H1 (cell line): ENCODE measurements at regions not wholly inside any gene's neighbourhood (a gene's known extent, or its start where the extent isn't known, plus 50 kb on each side); places are given as distances from the start of the nearest gene placed in this dataset.

ENCODE experiments used
- CTCF ChIA-PET: fragments of 300-600 bp; sonication (Branson Sonifier 250); formaldehyde crosslinking; loops from one replicate; lab custom pipeline; 2021; ENCODE audit not compliant: partially characterized antibody; lab: Charles Lee
- POLR2A ChIA-PET: fragments of 300-600 bp; sonication (Branson Sonifier 250); formaldehyde crosslinking; loops from one replicate; lab custom pipeline; 2021; ENCODE audit warnings: inconsistent platforms; ENCODE audit not compliant: partially characterized antibody; lab: Charles Lee
- DNase-seq, 2 experiments: peaks; one replicate each; pipeline versions ENCODE4 v3.0.0 to v3.0.0-alpha.2; 2010 to 2022; ENCODE audit warnings: low spot score in 2 of 2, low read depth in 1 of 2, mixed read lengths in 1 of 2
- FAIRE-seq: peaks from 2 replicates; lab custom pipeline; 2011; peaks lifted over from hg19 to GRCh38; lab: Jason Lieb, UNC
- H2AFZ ChIP-seq: 2 replicates; pipeline ENCODE4 v1.8.1; 2012; ENCODE audit warnings: low read length, inconsistent platforms
- H2AK5ac ChIP-seq: 2 replicates; pipeline ENCODE4 v1.6.1; 2013; ENCODE audit warnings: low read depth, low read length
- H2BK120ac ChIP-seq: replicated peaks from 2 replicates; pipeline ENCODE3; 2013; ENCODE audit warnings: low read depth, low read length, inconsistent platforms
- H2BK12ac ChIP-seq: 2 replicates; pipeline ENCODE4 v1.6.1; 2013; ENCODE audit warnings: low read depth, low read length
- H2BK15ac ChIP-seq: 2 replicates; pipeline ENCODE4 v1.6.1; 2013; ENCODE audit warnings: low read length
- H2BK20ac ChIP-seq: 2 replicates; pipeline ENCODE4 v1.6.1; 2013; ENCODE audit warnings: low read length
- H2BK5ac ChIP-seq: 2 replicates; pipeline ENCODE4 v1.6.1; 2013; ENCODE audit warnings: low read depth, low read length
- H3K14ac ChIP-seq: 2 replicates; pipeline ENCODE4 v1.6.1; 2013; ENCODE audit warnings: inconsistent platforms; ENCODE audit not compliant: insufficient read length
- H3K18ac ChIP-seq: 2 replicates; pipeline ENCODE4 v1.6.1; 2013; ENCODE audit warnings: low read length; ENCODE audit errors: extremely low read depth
- H3K23ac ChIP-seq: 2 replicates; pipeline ENCODE4 v1.6.1; 2013; ENCODE audit warnings: inconsistent platforms; ENCODE audit not compliant: insufficient read length
- H3K23me2 ChIP-seq: 2 replicates; pipeline ENCODE4 v1.6.1; 2013; ENCODE audit warnings: low read depth, low read length
- H3K27ac ChIP-seq: 2 replicates; pipeline ENCODE4 v1.6.1; 2011; ENCODE audit warnings: low read depth, low read length, inconsistent platforms
- H3K27me3 ChIP-seq, 4 experiments: replicated peaks in 1 of 4; 1 replicate in 1 of 4; 2 replicates in 3 of 4; pipeline versions ENCODE4 v1.6.1 to v1.8.1; 2011 to 2013; ENCODE audit warnings: low read length in 3 of 4, mild to moderate bottlenecking in 3 of 4, inconsistent platforms in 2 of 4, mixed read lengths in 2 of 4, moderate library complexity in 1 of 4; ENCODE audit not compliant: control insufficient read depth in 3 of 4, insufficient read depth in 3 of 4; ENCODE audit errors: extremely low read depth in 1 of 4
- H3K36me3 ChIP-seq, 4 experiments: 2 replicates each; pipeline versions ENCODE4 v1.6.1 to v1.8.1; 2011 to 2013; ENCODE audit warnings: mild to moderate bottlenecking in 4 of 4, low read length in 3 of 4, moderate library complexity in 2 of 4, control low read depth in 1 of 4, inconsistent platforms in 1 of 4; ENCODE audit not compliant: insufficient read depth in 4 of 4, control insufficient read depth in 2 of 4
- H3K4ac ChIP-seq: replicated peaks from 2 replicates; pipeline ENCODE3; 2013; ENCODE audit warnings: low read length, low read depth, mixed read lengths, inconsistent platforms; ENCODE audit not compliant: insufficient read length
- H3K4me1 ChIP-seq, 4 experiments: replicated peaks in 1 of 4; 1 replicate in 1 of 4; 2 replicates in 3 of 4; pipeline versions ENCODE4 v1.6.1 to v1.8.1; 2011 to 2013; ENCODE audit warnings: low read length in 3 of 4, inconsistent platforms in 2 of 4, mixed read lengths in 1 of 4; ENCODE audit not compliant: insufficient read depth in 4 of 4, control insufficient read depth in 3 of 4
- H3K4me2 ChIP-seq, 2 experiments: 2 replicates each; pipeline versions ENCODE4 v1.6.1 to v1.8.1; 2011 to 2013; ENCODE audit warnings: low read depth in 2 of 2, low read length in 2 of 2, control low read depth in 1 of 2, inconsistent platforms in 1 of 2, mild to moderate bottlenecking in 1 of 2; ENCODE audit not compliant: insufficient read depth in 1 of 2
- H3K4me3 ChIP-seq, 4 experiments: fragments of 200-600, 300-600 bp in 1 of 4; sonication (generic), shearing (Covaris generic), sonication (Bioruptor Twin) in 1 of 4; 2 replicates each; pipeline versions ENCODE4 v1.5.1 to v1.8.1; 2011 to 2016; ENCODE audit warnings: low read length in 4 of 4, low read depth in 3 of 4, control low read depth in 2 of 4, inconsistent platforms in 2 of 4, mild to moderate bottlenecking in 2 of 4, mixed read lengths in 1 of 4, moderate library complexity in 1 of 4; ENCODE audit not compliant: insufficient read depth in 2 of 4; ENCODE audit errors: extremely low read depth in 1 of 4
- H3K56ac ChIP-seq: replicated peaks from 2 replicates; pipeline ENCODE3; 2013; ENCODE audit warnings: low read depth, mild to moderate bottlenecking, mixed read lengths, low read length, inconsistent platforms; ENCODE audit not compliant: insufficient read length
- H3K79me1 ChIP-seq: 2 replicates; pipeline ENCODE4 v1.6.1; 2013; ENCODE audit warnings: low read depth, low read length, control low read depth
- H3K79me2 ChIP-seq, 2 experiments: 2 replicates each; pipeline versions ENCODE4 v1.6.1 to v1.8.1; 2012 to 2013; ENCODE audit warnings: low read length in 2 of 2, mild to moderate bottlenecking in 2 of 2, inconsistent platforms in 1 of 2; ENCODE audit not compliant: insufficient read depth in 2 of 2, control insufficient read depth in 1 of 2
- H3K9ac ChIP-seq, 4 experiments: replicated peaks in 1 of 4; 1 replicate in 1 of 4; 2 replicates in 3 of 4; pipeline versions ENCODE4 v1.6.1 to v1.8.1; 2011 to 2013; ENCODE audit warnings: low read depth in 3 of 4, low read length in 3 of 4, control low read depth in 2 of 4, mild to moderate bottlenecking in 2 of 4, moderate library complexity in 2 of 4, inconsistent platforms in 1 of 4; ENCODE audit errors: extremely low read depth in 1 of 4
- H3K9me3 ChIP-seq, 2 experiments: 2 replicates each; pipeline versions ENCODE4 v1.6.1 to v1.8.1; 2012 to 2013; ENCODE audit warnings: mild to moderate bottlenecking in 2 of 2, moderate library complexity in 2 of 2, control low read depth in 1 of 2, inconsistent platforms in 1 of 2, low read depth in 1 of 2, low read length in 1 of 2, mixed read lengths in 1 of 2; ENCODE audit not compliant: insufficient read depth in 2 of 2
- H4K20me1 ChIP-seq, 2 experiments: replicated peaks in 1 of 2; 2 replicates each; pipeline versions ENCODE3 to v1.8.1; 2011 to 2013; ENCODE audit warnings: inconsistent platforms in 2 of 2, low read length in 2 of 2, mild to moderate bottlenecking in 1 of 2; ENCODE audit not compliant: insufficient read depth in 2 of 2, control insufficient read depth in 1 of 2
- H4K5ac ChIP-seq: 2 replicates; pipeline ENCODE4 v1.6.1; 2013; ENCODE audit warnings: low read length, low read depth, mixed read lengths, inconsistent platforms; ENCODE audit not compliant: insufficient read length
- H4K8ac ChIP-seq: 2 replicates; pipeline ENCODE4 v1.8.0; 2013; ENCODE audit warnings: mild to moderate bottlenecking, moderate library complexity, low read length, inconsistent platforms; ENCODE audit not compliant: insufficient read depth; ENCODE audit errors: extremely low read depth
- H4K91ac ChIP-seq: replicated peaks from 2 replicates; pipeline ENCODE3; 2013; ENCODE audit warnings: low read length, mixed read lengths, inconsistent platforms; ENCODE audit not compliant: insufficient read length
- CREB1 ChIP-seq: IDR thresholded peaks from 2 replicates; pipeline ENCODE4 v1.6.1; 2012; ENCODE audit warnings: inconsistent platforms
- TEAD4 ChIP-seq: IDR thresholded peaks from 2 replicates; pipeline ENCODE4 v1.6.1; 2012; ENCODE audit warnings: low read depth, low read length, inconsistent platforms, mixed read lengths
- whole genome bisulfite sequencing, 2 experiments: shearing (Covaris generic) in 1 of 2; methylation state at CpG; one replicate each; pipeline versions ENCODE4 v1.1.6 to v1.1.7; 2013 to 2015; ENCODE audit warnings: low lambda C conversion rate in 2 of 2, mixed read lengths in 2 of 2, inconsistent platforms in 1 of 2, low coverage in 1 of 2, missing lambda C conversion rate in 1 of 2; ENCODE audit not compliant: insufficient replicate concordance in 2 of 2, insufficient coverage in 1 of 2, insufficient read length in 1 of 2; ENCODE audit errors: extremely low coverage in 1 of 2, missing lambda C conversion rate in 1 of 2; 5-methylcytosine and 5-hydroxymethylcytosine counted together

- Histone ChIP-seq H4K5ac (no peak overlapping the region), H2BK20ac (no peak overlapping the region), H3K79me1 (no peaks in the 10 kb centered on the region; the same call in 1 of the 2 replicates), H3K23ac (no peak overlapping the region), H2BK5ac (no peak overlapping the region), H3K56ac (no peak overlapping the region), H4K20me1 (peaks cover 2 to 3% of the 10 kb centered on the region in 2 experiments), H3K4me2 (no peak overlapping the region), H2BK15ac (0 out of 2 replicates have a peak overlapping the region, but pooled peaks have one; percentile 46), H3K9me3 (peaks cover 6 to 8% of the 10 kb centered on the region in 2 experiments; a peak in 3 of 4 replicates), H4K91ac (no peak overlapping the region), H2AFZ (no peak overlapping the region), H3K27me3 (no peaks in the 10 kb centered on the region), H3K79me2 (no peaks in the 10 kb centered on the region), H3K23me2 (no peaks in the 10 kb centered on the region), H3K4me1 (peaks cover 0 to 12% (median 3%) of the 10 kb centered on the region in 4 experiments; a peak in 4 of 7 replicates), H2BK120ac (no peak overlapping the region), H3K18ac (no peak overlapping the region; the same call in 1 of the 2 replicates), H3K14ac (no peak overlapping the region), H4K8ac (no peak overlapping the region; the same call in 1 of the 2 replicates), H3K4me3 (no peak overlapping the region), H2AK5ac (no peak overlapping the region), H2BK12ac (no peak overlapping the region), H3K9ac (no peak overlapping the region), H3K27ac (no peak overlapping the region), H3K36me3 (no peaks in the 10 kb centered on the region), H3K4ac (no peak overlapping the region)
- FAIRE-seq: no peak
- DNase-seq: no peak
- TF ChIP-seq CREB1: no peak
- peak; percentile 48; the same call in 1 of the 2 replicates for TF ChIP-seq TEAD4
- POLR2A ChIA-PET: interaction anchor here (1.4 kb wide), 1 partner anchor 25 kb away, joined by 4 read pairs; no protein-coding TSS in a partner anchor
- CTCF ChIA-PET: interaction anchor here (1.1 to 11.6 kb wide), 8 partner anchors 12 to 75 kb away, joined by 4 to 177 read pairs (median 6); no protein-coding TSS in a partner anchor
- WGBS, 2 experiments: 81% methylated on average over 15 of the region's 15 CpGs; no CpG with 5 or more reads in 1 of the 2 experiments
Observed at GRCh38 chr16:85353839-85354685, 241.8 kb upstream of the CIBAR2 start.
